ENCODE measurements at regions not wholly inside any gene's neighbourhood (a gene's known extent, or its start where the extent isn't known, plus 50 kb on each side); places are given as distances from the start of the nearest gene placed in this dataset.

DNA sequence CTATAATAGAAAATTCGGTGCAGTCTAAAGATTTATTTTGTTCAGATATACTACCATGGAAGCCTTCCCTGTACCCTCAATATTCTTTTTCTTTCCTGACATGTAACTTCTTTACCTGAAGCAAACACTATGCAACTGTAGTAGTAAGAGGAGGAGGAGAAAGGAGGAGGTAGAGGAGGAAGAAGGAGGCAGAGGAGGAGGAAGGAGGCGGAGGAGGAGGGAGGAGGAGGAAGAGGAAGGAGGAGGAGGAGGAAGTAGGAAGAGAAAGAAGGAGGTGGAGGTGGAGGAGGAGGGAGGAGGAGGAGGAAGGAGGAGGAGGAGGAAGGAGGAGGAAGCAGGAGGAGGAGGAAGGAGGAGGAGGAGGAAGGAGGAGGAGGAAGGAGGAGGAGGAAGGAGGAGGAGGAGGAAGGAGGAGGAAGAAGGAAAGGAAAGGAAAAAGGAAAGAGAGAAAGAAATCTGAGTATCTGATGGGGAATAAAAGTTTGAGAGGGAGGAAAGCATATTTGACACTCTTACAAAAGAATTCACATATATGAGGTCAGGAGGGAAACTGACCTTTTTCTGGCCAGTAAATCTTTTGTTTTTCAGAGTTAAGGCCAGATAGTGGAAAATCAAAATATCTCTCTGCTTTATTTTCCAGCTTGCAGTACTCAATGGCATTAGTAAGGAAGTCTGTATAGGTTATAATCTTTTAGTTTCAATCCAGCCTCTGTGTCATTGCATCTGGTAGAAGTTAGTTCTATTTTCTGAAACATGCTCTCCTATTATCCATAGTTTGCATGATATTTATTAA lies 114.5 kb upstream of the LPAR1 start:
- H3K4me3 ChIP-seq: no peak overlapping the region
- in situ Hi-C loops (cut with MboI; ENCODE audit: low pct_ligation_motif_present in 1 of 4, low pct_unique_long_range_greater_than_20kb in 1 of 4, low sequenced_read_pairs in 3 of 4) (no loop called here), intact Hi-C loops (cut with DNase I; ENCODE audit: low total_unique reads) (no loop called here)
- 53 to 77% methylated on average over 2 of the region's 2 CpGs for WGBS, 2 donors (ENCODE audit: low coverage in 1 of 2)
- no peaks in the 10 kb centered on the region for H3K27me3 ChIP-seq
- no peaks in the 10 kb centered on the region for H3K36me3 ChIP-seq
- TF ChIP-seq POLR2A (IDR thresholded peaks at IDR 0.05): no peak
- TF ChIP-seq, protein P1, sequence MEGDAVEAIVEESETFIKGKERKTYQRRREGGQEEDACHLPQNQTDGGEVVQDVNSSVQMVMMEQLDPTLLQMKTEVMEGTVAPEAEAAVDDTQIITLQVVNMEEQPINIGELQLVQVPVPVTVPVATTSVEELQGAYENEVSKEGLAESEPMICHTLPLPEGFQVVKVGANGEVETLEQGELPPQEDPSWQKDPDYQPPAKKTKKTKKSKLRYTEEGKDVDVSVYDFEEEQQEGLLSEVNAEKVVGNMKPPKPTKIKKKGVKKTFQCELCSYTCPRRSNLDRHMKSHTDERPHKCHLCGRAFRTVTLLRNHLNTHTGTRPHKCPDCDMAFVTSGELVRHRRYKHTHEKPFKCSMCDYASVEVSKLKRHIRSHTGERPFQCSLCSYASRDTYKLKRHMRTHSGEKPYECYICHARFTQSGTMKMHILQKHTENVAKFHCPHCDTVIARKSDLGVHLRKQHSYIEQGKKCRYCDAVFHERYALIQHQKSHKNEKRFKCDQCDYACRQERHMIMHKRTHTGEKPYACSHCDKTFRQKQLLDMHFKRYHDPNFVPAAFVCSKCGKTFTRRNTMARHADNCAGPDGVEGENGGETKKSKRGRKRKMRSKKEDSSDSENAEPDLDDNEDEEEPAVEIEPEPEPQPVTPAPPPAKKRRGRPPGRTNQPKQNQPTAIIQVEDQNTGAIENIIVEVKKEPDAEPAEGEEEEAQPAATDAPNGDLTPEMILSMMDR (IDR thresholded peaks at IDR 0.05): no peak
- TF ChIP-seq POLR2AphosphoS5 (IDR thresholded peaks at IDR 0.05): no peak
- no peak for TF ChIP-seq EP300 (IDR thresholded peaks at IDR 0.05; ENCODE audit: low read depth)
- no peaks in the 10 kb centered on the region for H3K4me1 ChIP-seq
- no peak for DNase-seq
- H3K9me3 ChIP-seq: no peaks in the 10 kb centered on the region
- H3K27ac ChIP-seq: no peak overlapping the region

DNA sequence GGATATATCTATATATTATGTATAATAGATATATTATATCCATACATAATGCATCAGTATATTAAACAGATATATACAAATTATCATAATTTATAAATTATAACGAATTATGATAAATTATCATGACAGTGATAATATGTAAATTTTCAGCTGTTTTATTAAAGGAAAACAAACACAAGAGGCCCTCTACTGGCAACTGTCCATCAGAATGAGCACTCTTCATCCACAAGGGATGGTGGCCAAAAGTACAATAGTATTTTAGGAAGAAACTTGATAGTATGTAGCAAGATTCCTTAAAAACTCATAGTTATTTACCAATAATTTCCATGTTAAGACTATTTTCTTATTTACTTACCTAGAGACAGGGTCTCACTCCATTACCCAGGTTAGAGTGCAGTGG lies 113.3 kb upstream of the LPAR1 start:
- in situ Hi-C loops (cut with MboI; ENCODE audit: low pct_ligation_motif_present in 1 of 4, low pct_unique_long_range_greater_than_20kb in 1 of 4, low sequenced_read_pairs in 3 of 4): no loop called here
- no peaks in the 10 kb centered on the region for H3K36me3 ChIP-seq
- TF ChIP-seq POLR2A (IDR thresholded peaks at IDR 0.05): no peak
- no peak for TF ChIP-seq EP300 (IDR thresholded peaks at IDR 0.05; ENCODE audit: low read depth)
- TF ChIP-seq POLR2AphosphoS5 (IDR thresholded peaks at IDR 0.05): no peak
- TF ChIP-seq, protein P1 (IDR thresholded peaks at IDR 0.05): no peak

DNA sequence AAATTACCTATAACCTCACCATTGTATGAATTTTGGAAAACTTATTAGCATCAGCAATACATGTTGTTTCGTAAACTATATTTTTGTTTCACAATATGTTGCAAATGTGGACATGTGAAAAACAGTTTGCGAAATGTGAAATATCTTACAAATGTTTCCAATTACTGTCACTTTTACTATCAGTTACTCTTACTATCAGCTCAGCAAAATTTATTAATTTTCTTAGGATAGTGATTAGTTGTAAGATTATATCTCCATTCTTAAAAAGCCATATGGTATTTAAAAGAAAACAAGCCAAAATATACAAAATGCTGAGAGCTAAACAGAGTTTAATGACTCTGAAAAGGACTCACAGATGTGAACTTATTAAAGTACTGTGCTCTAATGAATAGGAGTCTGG lies 111.9 kb upstream of the LPAR1 start:
- Histone ChIP-seq H3K4me3 (no peak overlapping the region), H3K9me3 (no peaks in the 10 kb centered on the region), H3K4me1 (no peaks in the 10 kb centered on the region), H3K27ac (no peak overlapping the region), H3K27me3 (no peaks in the 10 kb centered on the region), H3K36me3 (no peaks in the 10 kb centered on the region)
- intact Hi-C loops (cut with DNase I; ENCODE audit: low total_unique reads) (no loop called here), in situ Hi-C loops (cut with MboI; ENCODE audit: low pct_ligation_motif_present in 1 of 4, low pct_unique_long_range_greater_than_20kb in 1 of 4, low sequenced_read_pairs in 3 of 4) (no loop called here)
- WGBS, 2 donors (ENCODE audit: low coverage in 1 of 2): 71 to 91% methylated on average over 2 of the region's 2 CpGs
- DNase-seq: no peak
- TF ChIP-seq, protein P1 (IDR thresholded peaks at IDR 0.05): no peak
- TF ChIP-seq POLR2AphosphoS5 (IDR thresholded peaks at IDR 0.05) (no peak), POLR2A (IDR thresholded peaks at IDR 0.05) (no peak), EP300 (IDR thresholded peaks at IDR 0.05; ENCODE audit: low read depth) (no peak)

More for the DNA sequence above, 113.3 kb upstream of the LPAR1 start:
- no peaks in the 10 kb centered on the region for H3K4me1 ChIP-seq
- no peak overlapping the region for H3K4me3 ChIP-seq
- H3K27ac ChIP-seq: no peak overlapping the region
- H3K27me3 ChIP-seq: no peaks in the 10 kb centered on the region
- no peaks in the 10 kb centered on the region for H3K9me3 ChIP-seq
- 38 to 44% methylated on average over 1 of the region's 1 CpG for WGBS, 2 donors (ENCODE audit: low coverage in 1 of 2)
- no peak for DNase-seq
- intact Hi-C loops (cut with DNase I; ENCODE audit: low total_unique reads): no loop called here

- H3K9me3 ChIP-seq: no peaks in the 10 kb centered on the region
- H3K36me3 ChIP-seq: no peaks in the 10 kb centered on the region
- H3K4me3 ChIP-seq: no peak overlapping the region
- no peaks in the 10 kb centered on the region for H3K4me1 ChIP-seq
- no peak for DNase-seq
- H3K27me3 ChIP-seq: no peaks in the 10 kb centered on the region
- in situ Hi-C loops (cut with MboI; ENCODE audit: low pct_ligation_motif_present in 1 of 4, low pct_unique_long_range_greater_than_20kb in 1 of 4, low sequenced_read_pairs in 3 of 4): no loop called here
- H3K27ac ChIP-seq: peak overlapping the region in 1 of 4 donors; percentile 1
- intact Hi-C loops (cut with DNase I; ENCODE audit: low total_unique reads): no loop called here
- TF ChIP-seq, protein P1 (IDR thresholded peaks at IDR 0.05): peak in 1 of 5 experiments; percentile 2
- no peak for TF ChIP-seq POLR2AphosphoS5 (IDR thresholded peaks at IDR 0.05)
- WGBS, 2 donors (ENCODE audit: low coverage in 1 of 2): 76 to 81% methylated on average over 3 to 5 of the region's 5 CpGs
Measured at GRCh38 chr9:111149018-111149759, 110.9 kb upstream of the LPAR1 start.

Measured in transverse colon (tissue), 4 donors.